Stimulated activated naive CD4-positive, alpha-beta T cell treated with Interleukin-2 at 50 U/mL for 16 hours (primary cell): ENCODE measurements at regions not wholly inside any gene's neighbourhood (a gene's known extent, or its start where the extent isn't known, plus 50 kb on each side); places are given as distances from the start of the nearest gene placed in this dataset.

Experiments
- DNase-seq: peaks from one replicate; lab custom pipeline; 2025; lab: John Stamatoyannopoulos, UW

- DNase-seq, result no peak
These were observed 343.0 kb downstream of the USP25 start for GRCh38 chr21:16072737-16073136.

- DNase-seq, result no peak
These were observed 343.8 kb downstream of the USP25 start for GRCh38 chr21:16073586-16073985.

GRCh38 chr21:16074950-16075489 lies 345.2 kb downstream of the USP25 start:
- no peak for DNase-seq

- DNase-seq, result no peak
These were observed 346.0 kb downstream of the USP25 start for GRCh38 chr21:16075649-16076282.

GRCh38 chr21:16076465-16076864 lies 346.7 kb downstream of the USP25 start:
- DNase-seq, result no peak

DNA sequence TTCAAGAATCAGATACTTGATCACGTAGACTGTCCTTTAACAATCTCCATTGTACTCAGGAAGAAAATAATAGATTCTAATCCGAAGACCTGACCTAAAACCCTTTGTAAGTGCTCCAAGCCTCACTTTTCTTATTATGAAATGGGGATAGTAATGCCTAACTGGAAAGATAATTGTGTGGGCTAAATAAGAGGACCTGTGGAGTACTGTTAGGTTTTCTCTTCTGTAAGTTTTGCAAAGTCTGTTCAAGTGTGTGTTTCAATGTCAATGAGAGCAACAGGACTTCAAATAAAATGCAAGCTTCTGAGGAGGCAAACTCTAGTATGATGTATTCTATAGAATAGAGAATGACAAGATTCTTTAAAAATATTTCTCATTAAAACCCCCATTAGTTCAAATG lies 348.6 kb downstream of the USP25 start:
- DNase-seq, result no peak

GRCh38 chr21:16079830-16080229 lies 350.0 kb downstream of the USP25 start:
- DNase-seq, result no peak

DNA sequence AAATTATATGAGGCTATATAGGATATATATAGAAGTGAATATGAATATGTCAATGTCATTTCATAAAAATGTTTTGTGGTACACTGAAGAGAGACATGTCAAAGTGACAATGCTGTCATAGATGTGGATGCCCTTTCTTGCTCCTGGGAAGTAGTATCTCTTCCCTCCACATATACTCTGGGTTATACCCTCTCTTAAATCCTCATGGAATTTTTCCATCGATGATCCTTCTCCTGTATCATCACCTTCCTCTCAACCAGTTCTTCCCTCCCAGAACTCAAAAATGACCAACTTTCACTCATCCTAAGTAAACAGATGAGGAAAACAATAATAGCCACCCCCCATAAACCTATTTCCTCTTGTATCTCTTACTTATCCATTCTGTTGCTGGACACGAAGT lies 351.5 kb downstream of the USP25 start:
- DNase-seq, result no peak

GRCh38 chr21:16082038-16082816 lies 352.4 kb downstream of the USP25 start:
- no peak for DNase-seq

DNA sequence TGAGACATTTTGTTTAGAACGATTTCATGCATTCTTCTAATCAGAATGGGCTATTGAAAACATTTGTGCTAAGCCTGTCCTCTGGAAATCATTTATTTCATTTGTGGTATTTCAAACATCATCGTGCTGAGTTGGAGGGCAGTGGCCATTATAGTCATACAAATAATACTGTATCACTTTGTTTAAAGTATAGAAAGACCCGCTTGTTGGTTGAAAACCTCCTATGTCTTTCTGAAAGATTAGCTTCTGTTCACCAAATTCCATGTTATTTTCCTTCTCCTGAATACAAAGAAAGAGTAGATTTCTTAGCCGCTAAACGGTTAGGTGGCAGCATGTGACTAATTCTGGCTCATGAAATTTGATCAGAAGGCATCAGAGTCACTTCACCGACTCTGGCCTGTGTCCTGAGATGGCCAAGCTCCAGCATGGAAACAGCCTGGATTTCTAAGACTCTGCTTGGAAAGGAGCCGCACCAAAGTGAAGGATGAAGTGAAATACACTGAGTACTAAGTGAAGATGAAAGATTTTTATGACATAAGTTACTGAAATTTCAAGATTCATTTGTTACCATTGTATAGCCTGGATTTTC lies 355.1 kb downstream of the USP25 start:
- DNase-seq, result no peak

- DNase-seq, result no peak
These were observed 355.6 kb downstream of the USP25 start for GRCh38 chr21:16085421-16085820.

DNA sequence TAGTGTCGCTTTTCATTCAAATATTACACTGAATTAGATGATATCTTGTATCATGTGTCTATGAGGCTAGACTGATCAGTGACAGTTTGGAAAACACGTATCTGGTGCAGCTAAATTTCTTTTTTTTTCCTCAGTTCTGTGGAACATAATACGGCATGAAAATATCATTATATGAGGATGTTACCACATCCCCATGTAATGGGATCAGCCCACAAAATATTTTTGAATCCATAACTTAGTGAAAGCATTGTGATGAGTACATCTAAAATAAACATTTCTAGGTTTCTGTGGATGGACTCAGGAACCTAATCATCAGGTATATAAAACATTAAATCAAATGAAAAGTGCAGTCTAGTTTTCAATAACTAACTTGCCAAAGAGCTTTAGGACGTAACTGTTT lies 356.3 kb downstream of the USP25 start:
- DNase-seq, result no peak

GRCh38 chr21:16086936-16087335 lies 357.2 kb downstream of the USP25 start:
- DNase-seq, result no peak

DNA sequence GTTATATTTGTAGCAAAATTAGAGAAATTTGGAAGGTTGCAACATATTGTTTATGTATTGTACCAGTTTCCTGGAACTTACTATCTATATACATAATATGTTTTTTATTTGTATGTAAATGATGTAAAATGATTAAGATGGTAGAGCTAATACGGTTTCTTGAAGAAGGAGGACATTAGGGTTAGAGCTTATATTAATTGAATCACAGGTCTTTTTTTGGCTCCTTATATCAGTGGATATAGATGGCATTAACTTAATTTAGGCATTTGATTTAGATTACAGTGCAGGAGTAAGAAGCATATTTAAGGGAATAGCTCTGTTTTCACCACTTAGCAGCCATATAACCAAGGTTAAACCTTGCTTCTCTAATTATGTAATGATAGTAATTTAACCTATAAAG lies 357.7 kb downstream of the USP25 start:
- DNase-seq, result no peak

- DNase-seq, result no peak
These were observed 358.3 kb downstream of the USP25 start for GRCh38 chr21:16088056-16088455.

DNA sequence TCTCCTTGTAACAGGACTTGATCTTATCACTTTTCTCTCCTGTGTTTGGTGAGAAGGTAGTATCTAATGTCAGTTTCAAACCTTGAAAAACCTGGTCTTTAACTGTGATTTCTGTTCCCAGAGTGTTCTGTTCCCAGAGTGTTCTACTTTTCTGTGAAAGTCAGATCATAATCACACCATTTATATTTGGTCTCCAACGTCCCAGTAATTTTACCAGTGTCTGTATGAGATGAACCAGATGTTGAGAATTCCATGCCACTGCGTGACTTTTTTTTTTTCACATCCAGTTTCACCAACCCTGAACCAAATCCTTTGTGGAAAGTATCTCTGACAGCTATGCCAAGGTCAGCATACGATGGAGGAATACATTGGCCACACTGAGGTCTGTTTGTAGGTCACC lies 365.2 kb downstream of the USP25 start:
- no peak for DNase-seq

DNA sequence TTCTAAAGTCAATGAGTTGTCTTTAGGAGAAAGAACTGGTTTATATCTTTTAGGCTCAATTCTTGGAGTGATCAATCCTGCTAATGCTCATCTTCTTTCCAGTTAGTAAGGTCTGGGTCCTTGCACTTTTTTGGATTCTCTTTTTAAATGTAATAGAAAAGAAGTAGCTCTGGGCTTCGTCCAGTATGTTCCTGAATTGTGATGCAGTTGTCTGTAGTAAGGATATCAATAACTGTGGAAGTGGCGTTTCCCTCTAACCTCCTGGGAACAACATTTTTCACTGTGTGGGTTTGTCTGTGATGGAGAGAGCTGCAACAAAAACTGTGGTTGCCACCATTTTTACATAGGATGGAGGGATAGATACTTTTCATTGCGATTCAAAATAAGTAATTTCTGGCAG lies 367.2 kb downstream of the USP25 start:
- DNase-seq, result no peak

DNA sequence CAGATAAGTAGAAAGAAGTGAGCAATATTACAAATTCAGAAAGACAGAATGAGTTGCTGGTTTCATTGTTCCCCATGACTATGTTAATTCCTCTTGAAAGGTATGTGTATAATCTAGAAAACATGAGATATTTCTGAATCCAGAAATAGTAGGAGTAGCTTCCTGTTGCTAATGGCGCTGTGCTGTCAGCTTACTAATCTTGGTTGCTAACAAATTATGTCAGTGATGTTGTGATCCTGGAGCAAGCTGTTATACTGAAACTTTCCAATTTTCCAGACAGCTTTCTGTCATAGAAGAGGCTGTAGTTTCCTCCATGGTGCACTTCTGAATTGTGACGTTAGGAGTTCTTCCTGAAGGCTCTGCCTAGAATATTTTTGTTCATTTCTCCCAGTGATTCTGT lies 372.3 kb downstream of the USP25 start:
- DNase-seq, result no peak

GRCh38 chr21:16108561-16109075 lies 378.8 kb downstream of the USP25 start:
- DNase-seq, result no peak

- no peak for DNase-seq
These were observed 383.4 kb downstream of the USP25 start for GRCh38 chr21:16113052-16113715.

- DNase-seq, result no peak
These were observed 385.7 kb downstream of the USP25 start for GRCh38 chr21:16115461-16115860.

- DNase-seq, result no peak
These were observed 386.3 kb downstream of the USP25 start for GRCh38 chr21:16116069-16116468.
